Dendritic cell treated with granulocyte-macrophage colony-stimulating factor and Interleukin-4, amounts not matched to agents 40 ng/mL and 50 ng/mL, for 4 days (primary cell): ENCODE measurements at regions not wholly inside any gene's neighbourhood (a gene's known extent, or its start where the extent isn't known, plus 50 kb on each side); places are given as distances from the start of the nearest gene placed in this dataset.
"Not testable (repeated sequence)": the region's sequence is repeated elsewhere in the genome, so short reads cannot be mapped to it uniquely, and the experiment has no call there.

Experiments
- H3K27ac Mint-ChIP-seq: one replicate; pipeline ENCODE4 v1.8.0; 2022; ENCODE audit warnings: mild to moderate bottlenecking, mixed read lengths
- H3K27me3 Mint-ChIP-seq: one replicate; pipeline ENCODE4 v1.8.0; 2022; ENCODE audit warnings: mild to moderate bottlenecking, mixed read lengths
- H3K36me3 Mint-ChIP-seq: one replicate; pipeline ENCODE4 v1.8.0; 2022; ENCODE audit warnings: low read depth, mixed read lengths
- H3K4me1 Mint-ChIP-seq: one replicate; pipeline ENCODE4 v1.8.0; 2022; ENCODE audit warnings: low read depth, mixed read lengths
- H3K4me3 Mint-ChIP-seq: one replicate; pipeline ENCODE4 v1.8.0; 2022; ENCODE audit warnings: mild to moderate bottlenecking, moderate library complexity, mixed read lengths
- H3K9me3 Mint-ChIP-seq: one replicate; pipeline ENCODE4 v1.8.0; 2022; ENCODE audit warnings: mixed read lengths
- intact Hi-C: fragments of 100-400 bp; cut with micrococcal nuclease; formaldehyde crosslinking; loops from one replicate; pipeline ENCODE4 v1.15.0; 2022

DNA sequence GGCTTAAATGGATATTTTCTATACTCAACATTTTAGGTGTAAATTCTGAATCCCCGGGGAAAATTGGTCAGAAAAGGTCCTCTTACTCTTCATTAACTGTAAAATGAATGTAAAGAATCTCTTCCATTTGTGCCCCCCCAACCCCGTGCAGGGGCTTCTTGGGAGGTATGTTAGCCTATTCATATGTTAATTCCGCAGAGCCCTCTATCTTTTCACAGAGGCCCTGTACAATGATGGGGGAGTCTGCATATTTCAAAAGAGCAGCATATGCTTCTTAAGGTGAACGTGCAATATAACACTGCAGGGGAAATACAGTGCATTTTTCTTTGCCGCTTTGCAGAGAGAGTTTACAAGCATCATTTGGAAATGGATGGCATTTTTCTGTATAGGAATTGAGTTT lies 88.5 kb upstream of the CXorf66 start:
- Mint-ChIP-seq H3K9me3 (no peaks in the 10 kb centered on the region), H3K27ac (no peak overlapping the region), H3K4me1 (peaks cover 6% of the 10 kb centered on the region), H3K36me3 (no peaks in the 10 kb centered on the region), H3K27me3 (peaks cover 7% of the 10 kb centered on the region), H3K4me3 (no peak overlapping the region)
- intact Hi-C loops: no loop called here

DNA sequence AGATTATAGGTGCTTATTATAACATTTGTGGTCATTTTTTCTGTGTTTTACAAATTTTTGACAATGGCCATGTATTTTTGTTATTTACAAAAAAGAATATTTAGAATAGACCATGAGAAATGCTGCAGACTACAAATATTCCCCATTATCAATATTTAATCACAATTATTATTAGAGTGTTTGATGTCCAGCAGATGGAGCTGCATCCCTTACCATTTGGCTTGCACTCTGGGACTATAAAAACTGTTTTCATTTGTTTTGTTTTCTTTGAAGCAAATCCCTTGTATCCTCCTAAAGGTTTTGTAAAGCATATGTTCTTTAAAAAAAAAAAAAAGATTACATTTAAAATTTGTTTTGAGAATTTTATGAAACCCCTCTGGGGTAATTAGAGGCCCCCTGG lies 85.6 kb upstream of the CXorf66 start:
- intact Hi-C loops: no loop called here
- H3K27me3 Mint-ChIP-seq: peaks cover 9% of the 10 kb centered on the region

DNA sequence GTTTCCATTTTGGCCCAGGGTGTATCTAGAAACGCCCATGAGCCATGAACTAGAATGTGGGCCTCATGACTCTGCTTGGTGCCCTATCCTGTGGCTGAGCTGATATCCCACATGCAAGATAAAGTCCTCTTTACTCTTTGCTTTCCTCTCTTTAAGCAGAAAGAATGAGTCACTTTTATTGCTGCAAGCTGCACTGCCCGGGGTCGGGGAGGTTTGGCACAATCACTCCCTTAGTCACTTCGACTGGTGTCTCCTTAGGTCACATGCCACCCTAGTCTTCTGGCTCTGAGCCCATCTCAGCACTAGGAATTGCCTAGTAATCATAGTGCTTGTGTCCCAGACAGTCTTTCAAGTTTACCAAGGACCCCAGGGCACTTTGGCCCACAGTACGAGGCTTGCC lies 75.1 kb upstream of the CXorf66 start:
- no peak overlapping the region for H3K4me3 Mint-ChIP-seq
- no peak overlapping the region for H3K27ac Mint-ChIP-seq
- intact Hi-C loops: no loop called here
- H3K27me3 Mint-ChIP-seq: peaks cover 3% of the 10 kb centered on the region
- H3K9me3 Mint-ChIP-seq: no peaks in the 10 kb centered on the region
- H3K36me3 Mint-ChIP-seq: no peaks in the 10 kb centered on the region
- H3K4me1 Mint-ChIP-seq: no peaks in the 10 kb centered on the region

More for the DNA sequence above, 85.6 kb upstream of the CXorf66 start:
- Mint-ChIP-seq H3K27ac (no peak overlapping the region), H3K4me3 (no peak overlapping the region), H3K4me1 (no peaks in the 10 kb centered on the region), H3K36me3 (no peaks in the 10 kb centered on the region), H3K9me3 (no peaks in the 10 kb centered on the region)

DNA sequence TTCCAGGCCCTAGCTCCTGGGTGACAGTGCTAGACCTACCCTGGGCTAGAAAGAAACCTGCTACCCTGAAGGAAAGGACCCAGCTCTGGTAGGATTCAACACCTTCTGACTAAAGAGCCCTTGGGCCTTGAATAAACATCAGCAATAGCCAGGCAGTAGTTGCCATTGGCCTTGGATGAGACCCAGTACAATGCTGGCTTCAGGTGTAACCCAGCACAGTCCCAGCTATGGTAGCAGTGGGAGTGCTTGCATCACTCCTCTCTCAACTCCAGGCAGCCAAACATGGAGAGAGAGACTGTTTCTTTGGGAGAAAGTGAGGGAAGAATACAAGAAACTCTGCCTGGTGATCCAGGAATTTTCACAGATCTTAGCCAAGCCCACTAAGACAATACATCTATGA lies 73.5 kb upstream of the CXorf66 start:
- intact Hi-C loops: no loop called here
- H3K4me3 Mint-ChIP-seq: no peak overlapping the region
- H3K36me3 Mint-ChIP-seq: no peaks in the 10 kb centered on the region
- no peak overlapping the region for H3K27ac Mint-ChIP-seq
- H3K9me3 Mint-ChIP-seq: no peaks in the 10 kb centered on the region
- peaks cover 1% of the 10 kb centered on the region for H3K27me3 Mint-ChIP-seq
- no peaks in the 10 kb centered on the region for H3K4me1 Mint-ChIP-seq

DNA sequence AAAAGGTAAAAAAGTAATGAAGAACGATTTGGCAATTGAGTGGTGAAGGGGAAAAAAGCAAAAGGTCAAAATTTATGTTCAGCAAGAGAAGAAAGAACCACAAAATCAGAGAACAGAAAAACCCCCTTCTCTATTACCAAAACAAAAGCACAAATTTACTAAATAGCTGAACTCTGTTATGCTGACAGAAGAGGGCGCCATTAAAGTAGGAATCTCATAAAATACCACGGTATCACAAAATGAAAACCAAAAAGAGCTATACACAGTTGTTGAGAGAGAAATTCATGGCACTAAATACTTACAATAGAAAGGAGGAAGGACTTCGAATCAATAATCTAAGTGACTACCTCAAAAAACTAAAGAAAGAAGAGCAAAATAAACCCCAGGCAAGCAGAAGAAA lies 69.6 kb upstream of the CXorf66 start:
- Mint-ChIP-seq H3K9me3 (no peaks in the 10 kb centered on the region), H3K27me3 (peaks cover 5% of the 10 kb centered on the region), H3K36me3 (no peaks in the 10 kb centered on the region), H3K27ac (no peak overlapping the region), H3K4me3 (no peak overlapping the region), H3K4me1 (no peaks in the 10 kb centered on the region)
- intact Hi-C loops: no loop called here

DNA sequence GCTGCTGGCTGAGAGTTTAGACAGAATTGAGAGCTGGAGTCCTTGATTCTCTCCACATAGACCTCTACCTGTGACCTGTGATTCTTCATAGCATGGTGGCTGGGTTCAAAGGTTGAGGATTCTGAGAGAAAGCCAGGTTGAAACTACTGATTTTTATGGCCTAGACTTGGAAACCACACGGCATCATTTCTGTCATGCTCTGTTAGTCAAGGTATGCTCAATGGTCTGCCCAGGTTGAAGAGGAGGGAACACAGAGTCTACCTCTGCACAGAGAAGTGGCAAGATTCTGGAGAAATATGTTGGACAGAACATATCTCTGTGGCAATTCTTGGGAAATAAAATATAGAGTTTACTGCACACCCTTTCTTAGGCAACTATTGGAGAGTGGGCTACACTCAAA lies 57.2 kb upstream of the CXorf66 start:
- Mint-ChIP-seq H3K4me3 (no peak overlapping the region), H3K27me3 (no peaks in the 10 kb centered on the region), H3K27ac (no peak overlapping the region), H3K9me3 (no peaks in the 10 kb centered on the region), H3K36me3 (no peaks in the 10 kb centered on the region), H3K4me1 (no peaks in the 10 kb centered on the region)
- intact Hi-C loops: no loop called here

DNA sequence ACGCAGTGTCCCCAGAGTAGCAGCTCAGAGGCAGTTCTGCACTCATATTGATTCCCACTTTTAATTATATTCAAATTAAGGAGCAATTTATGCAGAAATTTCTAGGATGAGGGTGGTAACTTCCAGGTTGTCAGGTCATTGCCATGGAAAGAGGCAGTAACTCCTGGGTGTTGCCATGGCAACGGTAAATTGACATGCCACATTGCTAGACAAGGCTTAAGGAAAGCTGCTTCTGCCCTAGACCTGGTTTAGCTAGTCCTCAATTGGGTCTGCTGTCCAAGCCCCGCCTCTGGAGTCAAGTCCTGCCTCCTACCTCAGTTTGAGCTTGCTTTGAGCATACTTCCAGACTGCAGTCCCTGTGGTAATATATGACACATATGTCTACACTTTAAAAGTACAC lies 53.8 kb upstream of the CXorf66 start:
- H3K27ac Mint-ChIP-seq, H3K27me3 Mint-ChIP-seq, intact Hi-C loops, H3K4me3 Mint-ChIP-seq, H3K9me3 Mint-ChIP-seq, H3K4me1 Mint-ChIP-seq, H3K36me3 Mint-ChIP-seq: not testable (repeated sequence)
